Smooth muscle cell (in vitro differentiated cells): ENCODE measurements at regions not wholly inside any gene's neighbourhood (a gene's known extent, or its start where the extent isn't known, plus 50 kb on each side); places are given as distances from the start of the nearest gene placed in this dataset.
"Not testable (repeated sequence)": the region's sequence is repeated elsewhere in the genome, so short reads cannot be mapped to it uniquely, and the experiment has no call there.

Experiments
- DNase-seq: peaks from one replicate; lab custom pipeline; 2025; ENCODE audit not compliant: unreplicated experiment; lab: John Stamatoyannopoulos, UW
- H2AFZ ChIP-seq: fragments of 200-600 bp; sonication (generic); 2 replicates; pipeline ENCODE4 v1.6.0; 2016; ENCODE audit warnings: antibody characterized with exemption, low read depth, mild to moderate bottlenecking
- H3F3A ChIP-seq: fragments of 200-600 bp; sonication (generic); 2 replicates; pipeline ENCODE4 v1.6.0; 2017; ENCODE audit warnings: antibody characterized with exemption, low read depth
- H3K27ac ChIP-seq: fragments of 200-600 bp; sonication (generic); 2 replicates; pipeline ENCODE4 v1.5.1; 2016; ENCODE audit warnings: low read depth, mild to moderate bottlenecking
- H3K27me3 ChIP-seq: fragments of 200-600 bp; sonication (generic); 2 replicates; pipeline ENCODE4 v1.6.1; 2016; ENCODE audit warnings: low read depth, mild to moderate bottlenecking
- H3K36me3 ChIP-seq: fragments of 200-600 bp; sonication (generic); 2 replicates; pipeline ENCODE4 v1.5.1; 2016; ENCODE audit warnings: low read depth
- H3K4me1 ChIP-seq: fragments of 200-600 bp; sonication (generic); 2 replicates; pipeline ENCODE4 v1.5.1; 2016; ENCODE audit warnings: low read depth
- H3K4me2 ChIP-seq: fragments of 200-600 bp; sonication (generic); 2 replicates; pipeline ENCODE4 v1.6.0; 2016; ENCODE audit warnings: mild to moderate bottlenecking
- H3K4me3 ChIP-seq: fragments of 200-600 bp; sonication (generic); 2 replicates; pipeline ENCODE4 v1.5.1; 2016; ENCODE audit warnings: mild to moderate bottlenecking
- H3K79me2 ChIP-seq: fragments of 200-600 bp; sonication (generic); 2 replicates; pipeline ENCODE4 v1.6.0; 2016; ENCODE audit warnings: low read depth, mild to moderate bottlenecking
- H3K9ac ChIP-seq: fragments of 200-600 bp; sonication (generic); 2 replicates; pipeline ENCODE4 v1.6.0; 2016; ENCODE audit warnings: low read depth
- H3K9me3 ChIP-seq: fragments of 200-600 bp; sonication (generic); replicated peaks from 2 replicates; pipeline ENCODE4 v1.5.1; 2016; ENCODE audit warnings: low read depth
- H4K20me1 ChIP-seq: fragments of 200-600 bp; sonication (generic); 2 replicates; pipeline ENCODE4 v1.6.0; 2016; ENCODE audit warnings: low read depth
- CTCF ChIP-seq: fragments of 200-600 bp; sonication (generic); IDR thresholded peaks from 2 replicates; pipeline ENCODE4 v1.5.1; 2017; ENCODE audit warnings: borderline replicate concordance, mild to moderate bottlenecking, antibody characterized with exemption; ENCODE audit not compliant: insufficient read depth, poor library complexity, severe bottlenecking
- WGBS: methylation state at CpG from one replicate; pipeline ENCODE4 v1.1.7; 2016; ENCODE audit warnings: low lambda C conversion rate; 5-methylcytosine and 5-hydroxymethylcytosine counted together

DNA sequence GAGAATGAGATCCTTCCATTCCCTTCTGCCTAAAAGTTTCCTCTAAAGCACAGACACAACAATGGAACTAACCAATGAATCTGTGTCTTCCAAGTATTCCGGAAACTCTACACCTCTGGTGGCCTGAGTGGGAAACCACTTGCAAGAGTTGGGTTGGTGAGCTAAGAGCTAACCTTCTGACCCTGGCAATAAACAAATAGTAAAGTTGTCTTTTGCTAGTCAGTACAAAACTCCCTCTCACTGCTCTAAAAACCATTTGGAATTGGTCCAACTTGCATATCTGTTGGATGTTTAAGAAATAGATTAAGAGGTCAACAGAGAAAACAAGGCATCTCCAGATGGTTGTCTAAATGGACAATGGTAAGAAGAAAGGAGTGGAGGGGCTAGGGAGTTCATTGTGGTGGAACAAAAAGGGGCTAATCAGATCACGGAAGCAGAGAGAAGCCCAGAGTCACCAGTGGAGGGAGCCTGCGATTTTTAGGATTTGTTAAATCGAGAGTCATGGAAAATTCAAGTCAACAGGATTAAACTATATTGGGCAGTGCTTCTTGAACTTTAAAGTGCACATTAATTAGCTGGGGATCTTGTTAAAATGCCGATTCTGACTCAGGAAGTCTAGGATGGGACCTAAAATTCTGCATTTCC lies 192.3 kb downstream of the EVX1 start:
- no peak for DNase-seq
- H3K4me3 ChIP-seq: no peak overlapping the region
- no peak overlapping the region for H3K4me2 ChIP-seq
- peak overlapping the region; percentile 29 for H3K27ac ChIP-seq
- no peaks in the 10 kb centered on the region for H3K79me2 ChIP-seq
- H3K9me3 ChIP-seq: no peaks in the 10 kb centered on the region
- no peaks in the 10 kb centered on the region for H3K27me3 ChIP-seq
- H3K36me3 ChIP-seq: no peaks in the 10 kb centered on the region
- 60% methylated on average over 5 of the region's 5 CpGs for WGBS
- peaks cover 3% of the 10 kb centered on the region for H3F3A ChIP-seq
- H3K4me1 ChIP-seq: peaks cover 10% of the 10 kb centered on the region
- no peaks in the 10 kb centered on the region for H4K20me1 ChIP-seq
- no peak overlapping the region for H3K9ac ChIP-seq
- no peak overlapping the region for H2AFZ ChIP-seq
- TF ChIP-seq CTCF: no peak

DNA sequence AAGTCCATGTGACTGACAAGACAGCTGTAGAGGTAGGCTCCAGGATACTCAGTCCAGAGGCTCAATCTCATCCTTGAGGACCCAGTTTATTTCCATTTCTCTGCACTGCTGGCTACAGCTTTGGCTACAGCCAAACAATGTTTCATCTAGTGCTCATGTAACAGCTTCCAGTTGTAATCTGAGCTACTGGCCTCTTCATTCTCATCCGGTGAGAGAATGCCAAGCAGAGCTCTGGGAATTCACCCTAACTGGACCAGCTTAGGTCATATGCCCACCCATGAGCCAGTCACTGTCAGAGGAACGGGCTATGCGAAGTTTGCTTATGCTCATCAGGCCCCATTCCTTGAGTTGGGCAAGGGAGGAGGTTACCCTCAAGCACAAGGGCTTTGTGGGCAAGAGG lies 192.9 kb downstream of the EVX1 start:
- Histone ChIP-seq H3K27me3 (no peaks in the 10 kb centered on the region), H3K79me2 (no peaks in the 10 kb centered on the region), H3K27ac (peak overlapping the region; percentile 29), H2AFZ (no peak overlapping the region), H3K9ac (no peak overlapping the region), H3F3A (peaks cover 3% of the 10 kb centered on the region), H3K4me2 (no peak overlapping the region), H4K20me1 (no peaks in the 10 kb centered on the region), H3K36me3 (no peaks in the 10 kb centered on the region), H3K9me3 (no peaks in the 10 kb centered on the region), H3K4me3 (no peak overlapping the region), H3K4me1 (peaks cover 10% of the 10 kb centered on the region)
- WGBS: 61% methylated on average over 3 of the region's 3 CpGs
- no peak for TF ChIP-seq CTCF
- no peak for DNase-seq

DNA sequence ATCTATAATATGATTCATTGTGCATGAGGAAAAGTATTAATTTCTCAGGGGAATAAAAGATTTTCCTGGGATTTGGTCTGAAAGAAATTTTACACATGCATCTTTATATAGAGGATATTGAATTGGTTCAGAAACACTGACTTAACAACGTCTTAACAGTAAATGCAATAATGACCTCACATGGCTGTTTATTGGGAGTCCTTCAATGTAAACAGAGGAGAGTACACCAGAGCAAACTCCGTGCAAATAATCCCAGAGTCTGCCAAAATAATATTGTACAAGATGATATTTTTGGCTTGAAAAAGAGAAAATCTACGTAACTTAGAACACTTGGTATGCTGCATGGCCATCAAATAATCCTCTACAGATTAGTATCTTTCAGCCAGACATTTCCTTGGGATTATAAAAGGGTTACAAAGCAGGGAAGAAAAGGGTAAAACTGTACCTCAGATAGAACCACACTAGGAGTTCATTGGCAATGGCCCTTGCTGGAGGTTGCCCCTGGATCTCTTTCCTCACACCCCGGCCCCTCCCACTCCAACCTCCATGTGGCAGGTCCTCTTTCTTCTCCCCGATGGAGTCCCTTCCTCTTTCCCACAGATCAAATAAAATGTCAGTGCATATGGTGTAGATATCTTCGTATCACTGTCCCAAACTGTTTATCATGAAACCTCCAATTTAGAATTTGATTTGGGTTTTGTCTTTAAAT lies 196.4 kb downstream of the EVX1 start:
- Histone ChIP-seq H3K9ac (no peak overlapping the region), H3K27ac (no peak overlapping the region), H3K4me3 (no peak overlapping the region), H3K36me3 (no peaks in the 10 kb centered on the region), H3K4me1 (peaks cover 10% of the 10 kb centered on the region), H3K4me2 (no peak overlapping the region), H3F3A (peaks cover 3% of the 10 kb centered on the region), H4K20me1 (no peaks in the 10 kb centered on the region), H2AFZ (no peak overlapping the region), H3K79me2 (no peaks in the 10 kb centered on the region), H3K27me3 (no peaks in the 10 kb centered on the region), H3K9me3 (no peaks in the 10 kb centered on the region)
- TF ChIP-seq CTCF: no peak
- 61% methylated on average over 6 of the region's 6 CpGs for WGBS
- DNase-seq: no peak

GRCh38 chr7:27442455-27442854 lies 199.9 kb downstream of the EVX1 start:
- TF ChIP-seq CTCF: no peak
- DNase-seq: no peak
- H3K4me1 ChIP-seq: no peaks in the 10 kb centered on the region

GRCh38 chr7:27449046-27449445 lies 206.4 kb downstream of the EVX1 start:
- whole genome bisulfite sequencing: 24% methylated on average over 8 of the region's 8 CpGs
- not testable (repeated sequence) for DNase-seq, H4K20me1 ChIP-seq

More at GRCh38 chr7:27442455-27442854, 199.9 kb downstream of the EVX1 start:
- H3K79me2 ChIP-seq: no peaks in the 10 kb centered on the region
- H4K20me1 ChIP-seq: no peaks in the 10 kb centered on the region
- no peak overlapping the region for H3K9ac ChIP-seq
- no peak overlapping the region for H3K27ac ChIP-seq
- H3K4me2 ChIP-seq: no peak overlapping the region
- H3K4me3 ChIP-seq: no peak overlapping the region
- H2AFZ ChIP-seq: no peak overlapping the region
- H3K36me3 ChIP-seq: no peaks in the 10 kb centered on the region
- no peaks in the 10 kb centered on the region for H3K9me3 ChIP-seq
- H3K27me3 ChIP-seq: no peaks in the 10 kb centered on the region
- H3F3A ChIP-seq: peaks cover 3% of the 10 kb centered on the region

More at GRCh38 chr7:27449046-27449445, 206.4 kb downstream of the EVX1 start:
- Histone ChIP-seq H2AFZ (peak overlapping the region; percentile 82), H3K4me2 (peak overlapping the region; percentile 61)
- not testable (repeated sequence) for H3K4me1 ChIP-seq, H3K27ac ChIP-seq, H3K9me3 ChIP-seq, H3K79me2 ChIP-seq, H3K4me3 ChIP-seq, H3K36me3 ChIP-seq, H3K9ac ChIP-seq, H3F3A ChIP-seq, H3K27me3 ChIP-seq
